ENCODE measurements at regions not wholly inside any gene's neighbourhood (a gene's known extent, or its start where the extent isn't known, plus 50 kb on each side); places are given as distances from the start of the nearest gene placed in this dataset.

GRCh38 chr7:20005081-20005480, 212.1 kb downstream of the MACC1 start:
- Mint-ChIP-seq H3K4me1 (no peaks in the 10 kb centered on the region), H3K27me3 (ENCODE audit: low read depth) (no peaks in the 10 kb centered on the region), H3K4me3 (no peak overlapping the region), H3K9me3 (no peaks in the 10 kb centered on the region), H3K36me3 (ENCODE audit: low read depth) (no peaks in the 10 kb centered on the region), H3K27ac (no peak overlapping the region)
- no peak for TF ChIP-seq CTCF (IDR thresholded peaks at IDR 0.05; ENCODE audit: unreplicated experiment in 3 of 3)

GRCh38 chr7:19999681-20000080, 217.5 kb downstream of the MACC1 start:
- TF ChIP-seq CTCF (IDR thresholded peaks at IDR 0.05; ENCODE audit: unreplicated experiment in 3 of 3): no peak

GRCh38 chr7:19991936-19992335, 218.5 kb upstream of the TMEM196 start:
- H3K27ac Mint-ChIP-seq: no peak overlapping the region
- no peaks in the 10 kb centered on the region for H3K36me3 Mint-ChIP-seq (ENCODE audit: low read depth)
- H3K27me3 Mint-ChIP-seq (ENCODE audit: low read depth): peaks cover 3% of the 10 kb centered on the region
- no peaks in the 10 kb centered on the region for H3K4me1 Mint-ChIP-seq
- H3K9me3 Mint-ChIP-seq: peaks cover 5% of the 10 kb centered on the region
- TF ChIP-seq CTCF (IDR thresholded peaks at IDR 0.05; ENCODE audit: unreplicated experiment in 3 of 3): no peak
- H3K4me3 Mint-ChIP-seq: no peak overlapping the region

More at GRCh38 chr7:19999681-20000080, 217.5 kb downstream of the MACC1 start:
- Mint-ChIP-seq H3K9me3 (no peaks in the 10 kb centered on the region), H3K4me1 (no peaks in the 10 kb centered on the region), H3K4me3 (no peak overlapping the region), H3K36me3 (ENCODE audit: low read depth) (no peaks in the 10 kb centered on the region), H3K27ac (no peak overlapping the region), H3K27me3 (ENCODE audit: low read depth) (no peaks in the 10 kb centered on the region)

- Mint-ChIP-seq H3K27me3 (ENCODE audit: low read depth) (peaks cover 7% of the 10 kb centered on the region), H3K9me3 (peaks cover 5% of the 10 kb centered on the region), H3K4me1 (no peaks in the 10 kb centered on the region), H3K36me3 (ENCODE audit: low read depth) (no peaks in the 10 kb centered on the region), H3K27ac (no peak overlapping the region), H3K4me3 (no peak overlapping the region)
- TF ChIP-seq CTCF (IDR thresholded peaks at IDR 0.05; ENCODE audit: unreplicated experiment in 3 of 3): no peak
These were observed 216.5 kb upstream of the TMEM196 start for GRCh38 chr7:19989906-19990305.

GRCh38 chr7:19988860-19989259, 215.4 kb upstream of the TMEM196 start:
- Mint-ChIP-seq H3K36me3 (ENCODE audit: low read depth) (no peaks in the 10 kb centered on the region), H3K9me3 (peaks cover 5% of the 10 kb centered on the region), H3K27ac (no peak overlapping the region), H3K4me1 (no peaks in the 10 kb centered on the region), H3K4me3 (no peak overlapping the region), H3K27me3 (ENCODE audit: low read depth) (peaks cover 7% of the 10 kb centered on the region)
- TF ChIP-seq CTCF (IDR thresholded peaks at IDR 0.05; ENCODE audit: unreplicated experiment in 3 of 3): no peak

GRCh38 chr7:19984231-19984632, 210.8 kb upstream of the TMEM196 start:
- peaks cover 4% of the 10 kb centered on the region for H3K27me3 Mint-ChIP-seq (ENCODE audit: low read depth)
- no peaks in the 10 kb centered on the region for H3K4me1 Mint-ChIP-seq
- TF ChIP-seq CTCF (IDR thresholded peaks at IDR 0.05; ENCODE audit: unreplicated experiment in 3 of 3): no peak
- peaks cover 8% of the 10 kb centered on the region for H3K9me3 Mint-ChIP-seq
- no peak overlapping the region for H3K4me3 Mint-ChIP-seq
- no peaks in the 10 kb centered on the region for H3K36me3 Mint-ChIP-seq (ENCODE audit: low read depth)
- no peak overlapping the region for H3K27ac Mint-ChIP-seq

Data from nephron (organoid).